K562 (cell line): ENCODE measurements at regions not wholly inside any gene's neighbourhood (a gene's known extent, or its start where the extent isn't known, plus 50 kb on each side); places are given as distances from the start of the nearest gene placed in this dataset.

Experiments used
- ATAC-seq: fragments of 200-7000 bp; cut with Tn5 transposase; 3 replicates; pipeline ENCODE4 v1.9.1; 2020; ENCODE audit warnings: moderate library complexity
- BruUV-seq: library from RNA; stranded (reverse); fragments of 400-500 nt; replicated peaks from 2 replicates; lab custom pipeline; 2021; lab: Mats Ljungman, UMichigan
- CTCF ChIA-PET: fragments of 300-600 bp; formaldehyde crosslinking; extraction: SDS; loops from one replicate; lab custom pipeline; 2021; ENCODE audit warnings: low intra/inter-chr PET ratio; lab: Yijun Ruan, JAX
- POLR2A ChIA-PET: fragments of 300-600, 350-650 bp; sonication (Branson Sonifier 250); formaldehyde crosslinking; extraction: SDS; loops from one replicate; lab custom pipeline; 2021; ENCODE audit warnings: antibody characterized with exemption, inconsistent platforms; lab: Yijun Ruan, JAX
- DNase-seq, 4 experiments: peaks; one replicate each; pipeline versions ENCODE4 v3.0.0 to v3.0.0-alpha.2; 2011 to 2018; ENCODE audit warnings: low spot score in 3 of 4, mixed read lengths in 3 of 4; ENCODE audit errors: extremely low read depth in 1 of 4
- FAIRE-seq: peaks from 2 replicates; lab custom pipeline; 2011; peaks lifted over from hg19 to GRCh38; lab: Jason Lieb, UNC
- H2AFZ ChIP-seq: 2 replicates; pipeline ENCODE4 v1.6.0; 2011; ENCODE audit warnings: low read depth, low read length, control low read depth, inconsistent platforms
- H3K27ac ChIP-seq: fragments of 200-600 bp; 3 replicates; pipeline ENCODE4 v1.8.0; 2011; ENCODE audit warnings: low read depth, mild to moderate bottlenecking, control low read depth, inconsistent platforms, low read length, moderate library complexity, mixed read lengths; ENCODE audit errors: extremely low read depth
- H3K27me3 ChIP-seq, 2 experiments: fragments of 300-600 bp in 1 of 2; 2 replicates in 1 of 2; 3 replicates in 1 of 2; pipeline versions ENCODE4 v1.6.0 to v1.8.0; 2011; ENCODE audit warnings: inconsistent platforms in 2 of 2, low read length in 2 of 2, mild to moderate bottlenecking in 1 of 2, mixed read lengths in 1 of 2, moderate library complexity in 1 of 2; ENCODE audit not compliant: control insufficient read depth in 2 of 2, insufficient read depth in 2 of 2
- H3K36me3 ChIP-seq: fragments of 300-600 bp; 3 replicates; pipeline ENCODE4 v1.8.0; 2011; ENCODE audit warnings: mild to moderate bottlenecking, low read length, inconsistent platforms; ENCODE audit not compliant: control insufficient read depth, insufficient read depth
- H3K4me1 ChIP-seq, 2 experiments: fragments of 200-600 bp in 1 of 2; replicated peaks in 1 of 2; 2 replicates in 1 of 2; 3 replicates in 1 of 2; pipeline versions ENCODE4 v1.5.1 to v1.8.0; 2011; ENCODE audit warnings: inconsistent platforms in 2 of 2, low read length in 2 of 2, mild to moderate bottlenecking in 1 of 2, mixed read lengths in 1 of 2, moderate library complexity in 1 of 2; ENCODE audit not compliant: control insufficient read depth in 2 of 2, insufficient read depth in 2 of 2
- H3K4me2 ChIP-seq: 2 replicates; pipeline ENCODE4 v1.6.1; 2011; ENCODE audit warnings: low read length, control low read depth, inconsistent platforms, mixed read lengths; ENCODE audit not compliant: insufficient read depth
- H3K4me3 ChIP-seq: fragments of 200-600 bp; sonication (generic), shearing (Covaris generic); 2 replicates; pipeline ENCODE4 v1.5.1; 2016; ENCODE audit warnings: control low read depth, inconsistent platforms
- H3K79me2 ChIP-seq: fragments of 200-600 bp; 3 replicates; pipeline ENCODE4 v1.8.0; 2011; ENCODE audit warnings: low read length, inconsistent platforms; ENCODE audit not compliant: control insufficient read depth, insufficient read depth
- H3K9ac ChIP-seq, 2 experiments: 2 replicates each; pipeline versions ENCODE4 v1.6.0 to v1.6.1; 2011; ENCODE audit warnings: low read depth in 2 of 2, low read length in 2 of 2, control low read depth in 1 of 2, inconsistent platforms in 1 of 2, mild to moderate bottlenecking in 1 of 2, mixed read lengths in 1 of 2; ENCODE audit not compliant: insufficient read depth in 1 of 2
- H3K9me1 ChIP-seq: one replicate; pipeline ENCODE4 v1.6.0; 2011; ENCODE audit warnings: inconsistent platforms, mild to moderate bottlenecking, low read length, moderate library complexity; ENCODE audit not compliant: control insufficient read depth, insufficient read depth
- H3K9me3 ChIP-seq: replicated peaks from 2 replicates; pipeline ENCODE4 v1.5.1; 2011; ENCODE audit warnings: low read depth, low read length, inconsistent platforms; ENCODE audit not compliant: control insufficient read depth, insufficient read depth
- H4K20me1 ChIP-seq: replicated peaks from 2 replicates; pipeline ENCODE4 v1.6.1; 2011; ENCODE audit warnings: low read length, inconsistent platforms, mixed read lengths; ENCODE audit not compliant: control insufficient read depth, insufficient read depth
- ELF4 ChIP-seq: fragments of 450-650 bp; formaldehyde crosslinking; IDR thresholded peaks from 2 replicates; pipeline ENCODE4 v1.4.0; 2022; ENCODE audit warnings: missing genetic modification characterization
- REST ChIP-seq, 2 experiments: fragments of 450-650 bp; formaldehyde crosslinking in 1 of 2; IDR thresholded peaks; 2 replicates each; pipeline versions ENCODE4 v1.4.0 to v1.6.1; 2014 to 2020; ENCODE audit warnings: mild to moderate bottlenecking in 2 of 2, borderline replicate concordance in 1 of 2, low read depth in 1 of 2
- WGBS: fragments of 100-300 bp; shearing (Covaris generic); methylation state at CpG from one replicate; pipeline ENCODE4 v1.1.6; 2016; ENCODE audit warnings: low coverage, mixed read lengths; ENCODE audit not compliant: insufficient coverage; ENCODE audit errors: missing lambda C conversion rate; 5-methylcytosine and 5-hydroxymethylcytosine counted together
- in situ Hi-C: fragments of 300-500 bp; cut with MboI; formaldehyde crosslinking; loops from 4 replicates; pipeline ENCODE4 v1.15.0; 2018; ENCODE audit warnings: inconsistent platforms, mixed read lengths
- intact Hi-C: fragments of 100-400 bp; cut with micrococcal nuclease; formaldehyde crosslinking; loops from 2 replicates; pipeline ENCODE4 v1.14.2; 2022

- TF ChIP-seq REST (IDR thresholded peaks at IDR 0.05; ENCODE audit: borderline replicate concordance), result no peak
- no peak for TF ChIP-seq REST (CRISPR knock-in tag; IDR thresholded peaks at IDR 0.05; ENCODE audit: low read depth)
- TF ChIP-seq, all 486 proteins: peak for 0
Observed at GRCh38 chr3:31022716-31023115, 128.3 kb upstream of the GADL1 start (continued).

- H2AFZ ChIP-seq, result no peak overlapping the region
- no peak overlapping the region for H3K4me2 ChIP-seq
- no peaks in the 10 kb centered on the region for H3K4me1 ChIP-seq
- FAIRE-seq (no peak), DNase-seq (no peak), ATAC-seq (no peak)
- H3K4me3 ChIP-seq, result no peak overlapping the region
- WGBS, result 0% methylated on average over 2 of the region's 2 CpGs
- H3K27me3 ChIP-seq, result no peaks in the 10 kb centered on the region
- H3K9me1 ChIP-seq, result no peaks in the 10 kb centered on the region
- BruUV-seq, result no TSS peak
- TF ChIP-seq ELF4 (CRISPR knock-in tag), result no peak
- TF ChIP-seq, all 486 proteins: peak for 0
- Histone ChIP-seq H3K9me3 (no peaks in the 10 kb centered on the region), H3K79me2 (no peaks in the 10 kb centered on the region), H4K20me1 (no peaks in the 10 kb centered on the region), H3K36me3 (no peaks in the 10 kb centered on the region), H3K9ac (no peak overlapping the region), H3K27ac (no peak overlapping the region)
- CTCF ChIA-PET, result no interaction called here
- in situ Hi-C loops, result no loop called here
- POLR2A ChIA-PET, result no interaction called here
- intact Hi-C loops, result no loop called here
Observed at GRCh38 chr3:31025541-31025940, 131.1 kb upstream of the GADL1 start.
